Sigmoid colon (tissue), 4 donors: ENCODE measurements at regions not wholly inside any gene's neighbourhood (a gene's known extent, or its start where the extent isn't known, plus 50 kb on each side); places are given as distances from the start of the nearest gene placed in this dataset.

Experiments
- CTCF ChIP-seq, 4 experiments: fragments of 450-650 bp in 3 of 4; fragments of 200-600 bp in 1 of 4; IDR thresholded peaks; one replicate each; pipeline ENCODE4 v1.5.1; 2016 to 2019; ENCODE audit warnings: antibody characterized with exemption in 4 of 4, mild to moderate bottlenecking in 3 of 4, moderate library complexity in 2 of 4
- POLR2AphosphoS5 ChIP-seq, 4 donors: sonication (generic); formaldehyde crosslinking; IDR thresholded peaks; one replicate each; pipeline ENCODE4 v1.6.1; 2017; ENCODE audit warnings: antibody characterized with exemption in 4 of 4

GRCh38 chr3:43793648-43794372, 103.1 kb downstream of the ABHD5 start:
- TF ChIP-seq CTCF (IDR thresholded peaks at IDR 0.05) (no peak), POLR2AphosphoS5 (IDR thresholded peaks at IDR 0.05) (no peak)
